HG03432 (cell line): ENCODE measurements at regions not wholly inside any gene's neighbourhood (a gene's known extent, or its start where the extent isn't known, plus 50 kb on each side); places are given as distances from the start of the nearest gene placed in this dataset.

Experiments used
- ATAC-seq: cut with Tn5 transposase; IDR thresholded peaks from one replicate; pipeline ENCODE4 v1.9.1; 2021; ENCODE audit warnings: mild to moderate bottlenecking, moderate library complexity; ENCODE audit not compliant: unreplicated experiment

GRCh38 chr2:160994141-160995002 is 165.9 kb upstream of the TANK start:
- peak; percentile 97 for ATAC-seq

- no peak for ATAC-seq
Observed at GRCh38 chr2:160996584-160996983, 163.6 kb upstream of the TANK start.

GRCh38 chr2:161004379-161004778 is 155.8 kb upstream of the TANK start:
- no peak for ATAC-seq

GRCh38 chr2:161005170-161005569 is 155.1 kb upstream of the TANK start:
- ATAC-seq = no peak

- ATAC-seq = no peak
Observed at GRCh38 chr2:161008311-161008710, 151.9 kb upstream of the TANK start.

GRCh38 chr2:161010503-161011015 is 149.7 kb upstream of the TANK start:
- ATAC-seq = no peak

GRCh38 chr2:161017780-161018470 is 142.3 kb upstream of the TANK start:
- no peak for ATAC-seq

GRCh38 chr2:161019311-161019710 is 140.9 kb upstream of the TANK start:
- no peak for ATAC-seq

- no peak for ATAC-seq
Observed at GRCh38 chr2:161020437-161020836, 139.8 kb upstream of the TANK start.

- no peak for ATAC-seq
Observed at GRCh38 chr2:161028581-161028980, 131.6 kb upstream of the TANK start.

GRCh38 chr2:161029321-161029720 is 130.9 kb upstream of the TANK start:
- ATAC-seq = no peak

- no peak for ATAC-seq
Observed at GRCh38 chr2:161030260-161031063, 129.8 kb upstream of the TANK start.

GRCh38 chr2:161031511-161031910 is 128.7 kb upstream of the TANK start:
- ATAC-seq = no peak

- ATAC-seq = no peak
Observed at GRCh38 chr2:161032635-161033034, 127.6 kb upstream of the TANK start.

GRCh38 chr2:161033059-161033660 is 127.1 kb upstream of the TANK start:
- ATAC-seq = no peak

- no peak for ATAC-seq
Observed at GRCh38 chr2:161036926-161037325, 123.3 kb upstream of the TANK start.

GRCh38 chr2:161039071-161039470 is 121.2 kb upstream of the TANK start:
- ATAC-seq = no peak

- no peak for ATAC-seq
Observed at GRCh38 chr2:161041356-161041755, 118.9 kb upstream of the TANK start.

GRCh38 chr2:161042990-161043625 is 117.1 kb upstream of the TANK start:
- ATAC-seq = no peak

GRCh38 chr2:161044095-161044865 is 115.9 kb upstream of the TANK start:
- ATAC-seq = no peak
